H1 (cell line): ENCODE measurements at regions not wholly inside any gene's neighbourhood (a gene's known extent, or its start where the extent isn't known, plus 50 kb on each side); places are given as distances from the start of the nearest gene placed in this dataset.

Experiments used
- CTCF ChIA-PET: fragments of 300-600 bp; sonication (Branson Sonifier 250); formaldehyde crosslinking; loops from one replicate; lab custom pipeline; 2021; ENCODE audit not compliant: partially characterized antibody; lab: Charles Lee
- POLR2A ChIA-PET: fragments of 300-600 bp; sonication (Branson Sonifier 250); formaldehyde crosslinking; loops from one replicate; lab custom pipeline; 2021; ENCODE audit warnings: inconsistent platforms; ENCODE audit not compliant: partially characterized antibody; lab: Charles Lee
- DNase-seq, 2 experiments: peaks; one replicate each; pipeline versions ENCODE4 v3.0.0 to v3.0.0-alpha.2; 2010 to 2022; ENCODE audit warnings: low spot score in 2 of 2, low read depth in 1 of 2, mixed read lengths in 1 of 2
- FAIRE-seq: peaks from 2 replicates; lab custom pipeline; 2011; peaks lifted over from hg19 to GRCh38; lab: Jason Lieb, UNC
- H2AFZ ChIP-seq: 2 replicates; pipeline ENCODE4 v1.8.1; 2012; ENCODE audit warnings: low read length, inconsistent platforms
- H2AK5ac ChIP-seq: 2 replicates; pipeline ENCODE4 v1.6.1; 2013; ENCODE audit warnings: low read depth, low read length
- H2BK120ac ChIP-seq: replicated peaks from 2 replicates; pipeline ENCODE3; 2013; ENCODE audit warnings: low read depth, low read length, inconsistent platforms
- H2BK12ac ChIP-seq: 2 replicates; pipeline ENCODE4 v1.6.1; 2013; ENCODE audit warnings: low read depth, low read length
- H2BK15ac ChIP-seq: 2 replicates; pipeline ENCODE4 v1.6.1; 2013; ENCODE audit warnings: low read length
- H2BK20ac ChIP-seq: 2 replicates; pipeline ENCODE4 v1.6.1; 2013; ENCODE audit warnings: low read length
- H2BK5ac ChIP-seq: 2 replicates; pipeline ENCODE4 v1.6.1; 2013; ENCODE audit warnings: low read depth, low read length
- H3K14ac ChIP-seq: 2 replicates; pipeline ENCODE4 v1.6.1; 2013; ENCODE audit warnings: inconsistent platforms; ENCODE audit not compliant: insufficient read length
- H3K18ac ChIP-seq: 2 replicates; pipeline ENCODE4 v1.6.1; 2013; ENCODE audit warnings: low read length; ENCODE audit errors: extremely low read depth
- H3K23ac ChIP-seq: 2 replicates; pipeline ENCODE4 v1.6.1; 2013; ENCODE audit warnings: inconsistent platforms; ENCODE audit not compliant: insufficient read length
- H3K23me2 ChIP-seq: 2 replicates; pipeline ENCODE4 v1.6.1; 2013; ENCODE audit warnings: low read depth, low read length
- H3K27ac ChIP-seq: 2 replicates; pipeline ENCODE4 v1.6.1; 2011; ENCODE audit warnings: low read depth, low read length, inconsistent platforms
- H3K27me3 ChIP-seq, 4 experiments: replicated peaks in 1 of 4; 1 replicate in 1 of 4; 2 replicates in 3 of 4; pipeline versions ENCODE4 v1.6.1 to v1.8.1; 2011 to 2013; ENCODE audit warnings: low read length in 3 of 4, mild to moderate bottlenecking in 3 of 4, inconsistent platforms in 2 of 4, mixed read lengths in 2 of 4, moderate library complexity in 1 of 4; ENCODE audit not compliant: control insufficient read depth in 3 of 4, insufficient read depth in 3 of 4; ENCODE audit errors: extremely low read depth in 1 of 4
- H3K36me3 ChIP-seq, 4 experiments: 2 replicates each; pipeline versions ENCODE4 v1.6.1 to v1.8.1; 2011 to 2013; ENCODE audit warnings: mild to moderate bottlenecking in 4 of 4, low read length in 3 of 4, moderate library complexity in 2 of 4, control low read depth in 1 of 4, inconsistent platforms in 1 of 4; ENCODE audit not compliant: insufficient read depth in 4 of 4, control insufficient read depth in 2 of 4
- H3K4ac ChIP-seq: replicated peaks from 2 replicates; pipeline ENCODE3; 2013; ENCODE audit warnings: low read length, low read depth, mixed read lengths, inconsistent platforms; ENCODE audit not compliant: insufficient read length
- H3K4me1 ChIP-seq, 4 experiments: replicated peaks in 1 of 4; 1 replicate in 1 of 4; 2 replicates in 3 of 4; pipeline versions ENCODE4 v1.6.1 to v1.8.1; 2011 to 2013; ENCODE audit warnings: low read length in 3 of 4, inconsistent platforms in 2 of 4, mixed read lengths in 1 of 4; ENCODE audit not compliant: insufficient read depth in 4 of 4, control insufficient read depth in 3 of 4
- H3K4me2 ChIP-seq, 2 experiments: 2 replicates each; pipeline versions ENCODE4 v1.6.1 to v1.8.1; 2011 to 2013; ENCODE audit warnings: low read depth in 2 of 2, low read length in 2 of 2, control low read depth in 1 of 2, inconsistent platforms in 1 of 2, mild to moderate bottlenecking in 1 of 2; ENCODE audit not compliant: insufficient read depth in 1 of 2
- H3K4me3 ChIP-seq, 4 experiments: fragments of 200-600, 300-600 bp in 1 of 4; sonication (generic), shearing (Covaris generic), sonication (Bioruptor Twin) in 1 of 4; 2 replicates each; pipeline versions ENCODE4 v1.5.1 to v1.8.1; 2011 to 2016; ENCODE audit warnings: low read length in 4 of 4, low read depth in 3 of 4, control low read depth in 2 of 4, inconsistent platforms in 2 of 4, mild to moderate bottlenecking in 2 of 4, mixed read lengths in 1 of 4, moderate library complexity in 1 of 4; ENCODE audit not compliant: insufficient read depth in 2 of 4; ENCODE audit errors: extremely low read depth in 1 of 4
- H3K56ac ChIP-seq: replicated peaks from 2 replicates; pipeline ENCODE3; 2013; ENCODE audit warnings: low read depth, mild to moderate bottlenecking, mixed read lengths, low read length, inconsistent platforms; ENCODE audit not compliant: insufficient read length
- H3K79me1 ChIP-seq: 2 replicates; pipeline ENCODE4 v1.6.1; 2013; ENCODE audit warnings: low read depth, low read length, control low read depth
- H3K79me2 ChIP-seq, 2 experiments: 2 replicates each; pipeline versions ENCODE4 v1.6.1 to v1.8.1; 2012 to 2013; ENCODE audit warnings: low read length in 2 of 2, mild to moderate bottlenecking in 2 of 2, inconsistent platforms in 1 of 2; ENCODE audit not compliant: insufficient read depth in 2 of 2, control insufficient read depth in 1 of 2
- H3K9ac ChIP-seq, 4 experiments: replicated peaks in 1 of 4; 1 replicate in 1 of 4; 2 replicates in 3 of 4; pipeline versions ENCODE4 v1.6.1 to v1.8.1; 2011 to 2013; ENCODE audit warnings: low read depth in 3 of 4, low read length in 3 of 4, control low read depth in 2 of 4, mild to moderate bottlenecking in 2 of 4, moderate library complexity in 2 of 4, inconsistent platforms in 1 of 4; ENCODE audit errors: extremely low read depth in 1 of 4
- H3K9me3 ChIP-seq, 2 experiments: 2 replicates each; pipeline versions ENCODE4 v1.6.1 to v1.8.1; 2012 to 2013; ENCODE audit warnings: mild to moderate bottlenecking in 2 of 2, moderate library complexity in 2 of 2, control low read depth in 1 of 2, inconsistent platforms in 1 of 2, low read depth in 1 of 2, low read length in 1 of 2, mixed read lengths in 1 of 2; ENCODE audit not compliant: insufficient read depth in 2 of 2
- H4K20me1 ChIP-seq, 2 experiments: replicated peaks in 1 of 2; 2 replicates each; pipeline versions ENCODE3 to v1.8.1; 2011 to 2013; ENCODE audit warnings: inconsistent platforms in 2 of 2, low read length in 2 of 2, mild to moderate bottlenecking in 1 of 2; ENCODE audit not compliant: insufficient read depth in 2 of 2, control insufficient read depth in 1 of 2
- H4K5ac ChIP-seq: 2 replicates; pipeline ENCODE4 v1.6.1; 2013; ENCODE audit warnings: low read length, low read depth, mixed read lengths, inconsistent platforms; ENCODE audit not compliant: insufficient read length
- H4K8ac ChIP-seq: 2 replicates; pipeline ENCODE4 v1.8.0; 2013; ENCODE audit warnings: mild to moderate bottlenecking, moderate library complexity, low read length, inconsistent platforms; ENCODE audit not compliant: insufficient read depth; ENCODE audit errors: extremely low read depth
- H4K91ac ChIP-seq: replicated peaks from 2 replicates; pipeline ENCODE3; 2013; ENCODE audit warnings: low read length, mixed read lengths, inconsistent platforms; ENCODE audit not compliant: insufficient read length
- ASH2L ChIP-seq: fragments of 200-600, 300-600 bp; sonication (generic); IDR thresholded peaks from one replicate; pipeline ENCODE4 v1.7.1; 2017; ENCODE audit warnings: low read length
- USF2 ChIP-seq: IDR thresholded peaks from 2 replicates; pipeline ENCODE4 v1.6.1; 2011; ENCODE audit warnings: low read length, improper control_type of control experiment

GRCh38 chr6:76634695-76635094 lies 562.2 kb upstream of the IMPG1 start:
- DNase-seq = no peak
- Histone ChIP-seq H3K4me2 (no peak overlapping the region), H3K27ac (no peak overlapping the region), H3K9me3 (no peaks in the 10 kb centered on the region), H4K8ac (no peak overlapping the region), H2BK15ac (no peak overlapping the region), H3K36me3 (peaks cover 0 to 5% (median under 1%) of the 10 kb centered on the region in 4 experiments; a peak in 1 of 8 replicates), H2BK20ac (no peak overlapping the region), H2BK120ac (no peak overlapping the region), H3K4ac (no peak overlapping the region), H3K14ac (no peak overlapping the region), H2BK5ac (no peak overlapping the region), H2AFZ (no peak overlapping the region), H3K18ac (no peak overlapping the region), H3K4me3 (no peak overlapping the region), H2AK5ac (no peak overlapping the region), H3K23ac (no peak overlapping the region), H3K79me1 (peaks cover 3% of the 10 kb centered on the region; the same call in 1 of the 2 replicates), H4K5ac (no peak overlapping the region), H4K91ac (no peak overlapping the region), H3K23me2 (no peaks in the 10 kb centered on the region), H3K27me3 (no peaks in the 10 kb centered on the region), H3K79me2 (peaks cover 0 to 17% of the 10 kb centered on the region in 2 experiments; a peak in 2 of 4 replicates), H4K20me1 (peaks cover 2 to 6% of the 10 kb centered on the region in 2 experiments), H3K4me1 (no peaks in the 10 kb centered on the region; a peak in 1 of 7 replicates), H2BK12ac (no peak overlapping the region), H3K9ac (no peak overlapping the region), H3K56ac (no peak overlapping the region)
- ChIA-PET POLR2A (no interaction called here), CTCF (interaction anchor here (0.6 to 1.5 kb wide), 3 partner anchors 11 to 31 kb away, joined by 3 to 4 read pairs (median 3); no protein-coding TSS in a partner anchor)
- FAIRE-seq = no peak
- no peak for TF ChIP-seq ASH2L
- TF ChIP-seq USF2 = no peak
